ENCODE measurements at regions not wholly inside any gene's neighbourhood (a gene's known extent, or its start where the extent isn't known, plus 50 kb on each side); places are given as distances from the start of the nearest gene placed in this dataset.

DNA sequence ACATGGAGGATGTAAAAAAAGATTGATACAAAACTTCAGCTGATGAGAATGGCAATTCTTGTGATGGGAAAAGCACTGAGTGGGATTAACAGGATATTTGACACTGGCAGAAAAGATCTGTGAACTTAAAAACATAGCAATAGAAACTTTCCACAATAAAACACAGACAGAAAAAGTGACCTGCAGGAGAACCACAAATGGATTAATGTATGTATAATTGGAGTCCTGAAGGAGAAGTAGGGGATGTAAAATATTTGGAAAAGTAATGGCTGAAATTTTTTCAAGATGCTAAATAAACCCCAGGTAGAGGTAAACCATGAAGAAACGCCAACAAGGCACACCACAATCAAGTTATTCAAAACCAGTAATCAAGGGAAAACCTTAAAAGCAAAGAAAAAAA is 130.8 kb upstream of the C14orf180 start:
- TF ChIP-seq, protein P1, sequence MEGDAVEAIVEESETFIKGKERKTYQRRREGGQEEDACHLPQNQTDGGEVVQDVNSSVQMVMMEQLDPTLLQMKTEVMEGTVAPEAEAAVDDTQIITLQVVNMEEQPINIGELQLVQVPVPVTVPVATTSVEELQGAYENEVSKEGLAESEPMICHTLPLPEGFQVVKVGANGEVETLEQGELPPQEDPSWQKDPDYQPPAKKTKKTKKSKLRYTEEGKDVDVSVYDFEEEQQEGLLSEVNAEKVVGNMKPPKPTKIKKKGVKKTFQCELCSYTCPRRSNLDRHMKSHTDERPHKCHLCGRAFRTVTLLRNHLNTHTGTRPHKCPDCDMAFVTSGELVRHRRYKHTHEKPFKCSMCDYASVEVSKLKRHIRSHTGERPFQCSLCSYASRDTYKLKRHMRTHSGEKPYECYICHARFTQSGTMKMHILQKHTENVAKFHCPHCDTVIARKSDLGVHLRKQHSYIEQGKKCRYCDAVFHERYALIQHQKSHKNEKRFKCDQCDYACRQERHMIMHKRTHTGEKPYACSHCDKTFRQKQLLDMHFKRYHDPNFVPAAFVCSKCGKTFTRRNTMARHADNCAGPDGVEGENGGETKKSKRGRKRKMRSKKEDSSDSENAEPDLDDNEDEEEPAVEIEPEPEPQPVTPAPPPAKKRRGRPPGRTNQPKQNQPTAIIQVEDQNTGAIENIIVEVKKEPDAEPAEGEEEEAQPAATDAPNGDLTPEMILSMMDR (IDR thresholded peaks at IDR 0.05; ENCODE audit: low read depth, low read length, missing control alignments) = no peak

GRCh38 chr14:104450811-104451401 is 128.7 kb upstream of the C14orf180 start:
- no peak for DNase-seq (ENCODE audit: low read depth)
- TF ChIP-seq, protein P1 (IDR thresholded peaks at IDR 0.05; ENCODE audit: low read depth, low read length, missing control alignments) = no peak

More for the DNA sequence above, 130.8 kb upstream of the C14orf180 start:
- H3K4me3 ChIP-seq (ENCODE audit: low read depth, low read length) = no peak overlapping the region
- no peak for DNase-seq (ENCODE audit: low read depth)

GRCh38 chr14:104451474-104451873 is 128.1 kb upstream of the C14orf180 start:
- no peak overlapping the region for H3K4me3 ChIP-seq (ENCODE audit: low read depth, low read length)
- DNase-seq (ENCODE audit: low read depth) = no peak
- TF ChIP-seq, protein P1 (IDR thresholded peaks at IDR 0.05; ENCODE audit: low read depth, low read length, missing control alignments) = no peak

More at GRCh38 chr14:104450811-104451401, 128.7 kb upstream of the C14orf180 start:
- no peak overlapping the region for H3K4me3 ChIP-seq (ENCODE audit: low read depth, low read length)

DNA sequence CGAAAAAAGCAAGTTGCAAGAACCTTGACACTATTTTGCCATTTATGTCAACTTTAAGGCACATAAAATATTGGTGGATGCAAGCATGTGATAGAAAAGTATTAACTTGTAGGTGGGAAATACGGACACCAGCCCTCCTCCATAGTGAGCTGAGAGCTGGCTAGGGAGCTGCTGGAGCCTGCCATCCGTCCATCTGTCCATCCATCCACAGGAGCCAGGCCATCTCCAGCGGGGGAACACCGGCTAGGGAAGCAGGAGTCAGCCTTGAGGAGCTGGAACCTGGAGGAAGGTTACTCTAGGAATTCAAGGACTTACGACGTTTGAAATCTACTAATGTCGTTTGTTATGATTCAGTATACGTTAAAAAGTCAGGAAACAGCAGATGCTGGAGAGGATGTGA is 120.7 kb upstream of the C14orf180 start:
- DNase-seq (ENCODE audit: low read depth) = no peak
- TF ChIP-seq, protein P1 (IDR thresholded peaks at IDR 0.05; ENCODE audit: low read depth, low read length, missing control alignments) = no peak
- H3K4me3 ChIP-seq (ENCODE audit: low read depth, low read length) = no peak overlapping the region

DNA sequence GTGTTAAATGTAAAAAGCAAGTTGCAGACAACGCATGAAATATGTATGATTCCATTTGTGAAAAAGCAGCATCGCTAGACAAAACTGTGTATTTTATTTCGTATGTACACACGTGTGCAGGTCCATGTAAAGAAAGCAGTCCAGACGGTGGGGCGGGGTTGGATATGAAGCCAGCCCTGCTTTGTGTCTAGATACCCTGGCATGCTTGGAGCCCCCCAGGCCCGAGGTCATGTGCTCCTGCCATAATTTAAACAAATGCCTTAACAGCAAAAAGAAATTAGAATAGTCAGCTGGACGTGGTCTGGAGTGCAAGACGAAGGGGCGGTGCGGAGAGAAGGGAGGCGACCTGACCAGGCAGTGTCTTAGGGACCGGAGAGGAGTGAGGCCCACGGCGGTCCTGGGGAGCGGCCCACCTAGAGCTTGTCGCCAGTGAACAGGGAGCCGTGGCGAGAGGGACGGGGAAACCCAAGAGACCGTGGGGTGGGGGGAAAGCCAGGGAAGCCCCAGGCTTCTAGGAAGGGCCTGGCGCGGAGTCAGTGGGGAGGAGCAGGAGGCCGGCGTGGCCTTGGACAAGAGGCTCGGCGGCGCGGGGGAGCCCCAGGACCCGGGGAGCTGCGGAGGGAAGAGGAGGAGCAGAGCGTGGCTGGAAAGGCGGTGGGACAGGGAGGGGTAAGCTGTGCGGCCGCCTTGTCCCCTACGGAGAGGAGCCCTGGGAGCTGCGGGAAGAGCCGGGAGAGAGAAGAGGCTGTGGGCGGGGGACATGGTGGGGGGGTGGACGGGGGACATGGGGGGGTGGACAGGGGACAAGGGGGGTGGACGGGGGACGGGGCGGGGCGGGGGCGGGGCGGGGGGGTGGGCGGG is 118.5 kb upstream of the C14orf180 start:
- no peak overlapping the region for H3K4me3 ChIP-seq (ENCODE audit: low read depth, low read length)
- TF ChIP-seq, protein P1 (IDR thresholded peaks at IDR 0.05; ENCODE audit: low read depth, low read length, missing control alignments) = no peak
- no peak for DNase-seq (ENCODE audit: low read depth)

DNA sequence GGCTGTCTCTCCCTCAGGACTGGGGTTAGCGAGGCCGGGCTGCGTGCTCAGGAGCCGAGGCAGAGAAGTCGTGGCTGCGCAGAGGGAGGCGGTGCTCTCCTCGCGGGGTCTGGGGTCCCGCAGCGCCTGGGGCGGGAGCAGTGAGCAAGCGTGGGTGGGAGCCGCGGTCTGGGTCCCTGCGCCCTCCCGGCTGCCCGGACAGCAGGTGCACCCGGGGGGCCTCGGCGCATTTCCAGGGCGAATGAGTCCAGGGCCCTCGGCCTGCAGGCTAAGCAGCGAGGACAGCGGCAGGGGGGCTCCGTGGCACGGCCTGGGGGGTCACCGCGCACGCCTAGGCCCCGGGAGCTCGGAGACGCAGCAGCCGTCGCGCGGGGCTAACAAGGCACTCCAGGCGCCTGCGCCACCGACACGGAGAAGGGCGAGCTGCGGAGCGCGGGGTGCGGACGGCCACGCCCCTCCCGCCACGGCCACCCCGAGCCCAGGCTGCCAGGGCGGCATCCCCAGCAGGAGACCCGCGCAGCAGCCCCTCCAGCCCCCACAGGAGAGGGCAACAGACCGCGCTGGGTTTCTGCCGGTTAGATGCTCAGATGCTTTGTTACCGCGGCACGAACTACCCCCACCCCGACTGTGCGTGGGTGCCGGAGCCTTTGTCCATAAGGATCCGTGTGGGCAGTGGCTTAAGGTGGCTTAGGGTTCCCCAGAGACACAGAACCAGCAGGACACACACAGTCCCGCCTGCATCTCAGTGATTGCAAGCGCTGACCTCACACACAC is 117.7 kb upstream of the C14orf180 start:
- TF ChIP-seq, protein P1 (IDR thresholded peaks at IDR 0.05; ENCODE audit: low read depth, low read length, missing control alignments) = no peak
- DNase-seq (ENCODE audit: low read depth) = no peak
- H3K4me3 ChIP-seq (ENCODE audit: low read depth, low read length) = no peak overlapping the region

Measured in GM12864 (cell line).